Subcutaneous abdominal adipose tissue (tissue), 5 donors: ENCODE measurements at regions not wholly inside any gene's neighbourhood (a gene's known extent, or its start where the extent isn't known, plus 50 kb on each side); places are given as distances from the start of the nearest gene placed in this dataset.

Experiments used
- H3K27ac ChIP-seq: one replicate; pipeline ENCODE4 v1.7.0; 2013; ENCODE audit warnings: low read depth, mild to moderate bottlenecking, inconsistent platforms, low read length, moderate library complexity
- H3K27me3 ChIP-seq, 5 donors: one replicate each; pipeline ENCODE4 v1.7.0; 2013; ENCODE audit warnings: low read length in 5 of 5, inconsistent platforms in 1 of 5; ENCODE audit not compliant: control insufficient read depth in 5 of 5, insufficient read depth in 4 of 5
- H3K36me3 ChIP-seq, 5 donors: one replicate each; pipeline ENCODE4 v1.7.0; 2013; ENCODE audit warnings: low read length in 5 of 5; ENCODE audit not compliant: control insufficient read depth in 5 of 5, insufficient read depth in 5 of 5
- H3K4me1 ChIP-seq, 5 donors: one replicate each; pipeline ENCODE4 v1.7.0; 2013; ENCODE audit warnings: low read length in 5 of 5, mild to moderate bottlenecking in 3 of 5, moderate library complexity in 1 of 5; ENCODE audit not compliant: control insufficient read depth in 5 of 5, insufficient read depth in 5 of 5
- H3K4me3 ChIP-seq, 5 donors: one replicate each; pipeline ENCODE4 v1.7.0; 2013; ENCODE audit warnings: low read length in 5 of 5, low read depth in 1 of 5
- H3K9ac ChIP-seq, 5 donors: one replicate each; pipeline ENCODE4 v1.7.0; 2013; ENCODE audit warnings: low read length in 5 of 5, mild to moderate bottlenecking in 4 of 5, moderate library complexity in 3 of 5
- H3K9me3 ChIP-seq, 5 donors: one replicate each; pipeline ENCODE4 v1.7.0; 2013; ENCODE audit warnings: low read length in 5 of 5; ENCODE audit not compliant: control insufficient read depth in 5 of 5
- donor health status: healthy.
- donor health status: healthy.
- donor health status: healthy.
- donor health status: healthy.
- donor health status: healthy.

- H3K4me1 ChIP-seq: peaks cover 5 to 58% (median 16%) of the 10 kb centered on the region in 5 donors
- no peaks in the 10 kb centered on the region for H3K36me3 ChIP-seq
- no peaks in the 10 kb centered on the region for H3K9me3 ChIP-seq
- H3K27me3 ChIP-seq: peaks cover 0 to 5% (median 0%) of the 10 kb centered on the region in 5 donors
- no peak overlapping the region for H3K4me3 ChIP-seq
- no peak overlapping the region for H3K27ac ChIP-seq
- no peak overlapping the region for H3K9ac ChIP-seq
These were observed 115.5 kb upstream of the CD93 start for GRCh38 chr20:23201658-23202057.

GRCh38 chr20:23200914-23201313 lies 114.8 kb upstream of the CD93 start:
- Histone ChIP-seq H3K27me3 (peaks cover 0 to 5% (median 0%) of the 10 kb centered on the region in 5 donors), H3K27ac (no peak overlapping the region), H3K4me1 (peaks cover under 1 to 50% (median 10%) of the 10 kb centered on the region in 5 donors), H3K4me3 (no peak overlapping the region), H3K9me3 (no peaks in the 10 kb centered on the region), H3K36me3 (no peaks in the 10 kb centered on the region), H3K9ac (no peak overlapping the region)

DNA sequence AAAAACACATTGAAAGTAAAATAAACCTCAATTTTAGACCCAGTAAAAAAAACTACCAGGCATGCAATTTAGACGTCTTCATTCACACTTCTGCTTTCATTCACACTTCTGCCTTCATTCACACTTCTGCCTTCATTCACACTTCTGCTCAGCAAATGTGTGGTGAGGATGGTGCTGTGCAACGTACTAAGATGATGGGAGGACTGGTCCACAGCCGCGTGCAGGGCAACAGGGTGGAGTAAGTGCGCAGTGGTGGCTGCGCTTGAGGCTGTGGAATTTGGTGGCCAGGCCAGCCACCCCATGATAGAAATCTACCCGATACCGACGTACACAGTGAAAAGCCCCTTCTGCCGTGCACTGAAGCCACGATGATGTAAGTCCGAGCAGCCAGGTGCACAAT lies 114.3 kb upstream of the CD93 start:
- H3K27me3 ChIP-seq: peaks cover 0 to 5% (median 0%) of the 10 kb centered on the region in 5 donors
- no peak overlapping the region for H3K9ac ChIP-seq
- H3K27ac ChIP-seq: no peak overlapping the region
- H3K9me3 ChIP-seq: no peaks in the 10 kb centered on the region
- no peaks in the 10 kb centered on the region for H3K36me3 ChIP-seq
- H3K4me3 ChIP-seq: no peak overlapping the region
- H3K4me1 ChIP-seq: peaks cover 0 to 45% (median 5%) of the 10 kb centered on the region in 5 donors

GRCh38 chr20:23199356-23199755 lies 113.2 kb upstream of the CD93 start:
- Histone ChIP-seq H3K4me1 (peaks cover 0 to 35% (median 0%) of the 10 kb centered on the region in 5 donors), H3K4me3 (no peak overlapping the region), H3K9me3 (no peaks in the 10 kb centered on the region), H3K27me3 (peaks cover 0 to 5% (median 0%) of the 10 kb centered on the region in 5 donors), H3K36me3 (no peaks in the 10 kb centered on the region), H3K9ac (no peak overlapping the region), H3K27ac (no peak overlapping the region)

DNA sequence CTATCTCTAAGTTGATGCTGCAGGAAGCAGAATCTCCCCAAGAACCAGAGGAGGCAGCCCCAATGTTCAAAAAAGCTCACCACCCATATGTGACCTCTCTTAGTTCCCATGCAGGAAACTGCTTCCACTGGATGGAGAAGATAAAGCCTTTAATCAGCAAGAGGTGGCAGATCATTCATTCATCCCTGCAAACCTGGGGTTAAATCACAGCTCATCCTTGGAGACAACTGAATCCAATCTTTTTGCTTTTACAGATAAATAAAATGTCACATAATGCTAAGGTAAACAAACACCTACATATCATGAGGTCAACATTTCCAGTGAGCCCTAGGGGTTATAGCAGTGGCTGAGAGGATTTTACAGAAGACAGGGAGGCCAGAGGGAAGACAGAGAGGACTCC lies 112.7 kb upstream of the CD93 start:
- peaks cover 0 to 5% (median 0%) of the 10 kb centered on the region in 5 donors for H3K27me3 ChIP-seq
- no peak overlapping the region for H3K9ac ChIP-seq
- peaks cover 0 to 29% (median 0%) of the 10 kb centered on the region in 5 donors for H3K4me1 ChIP-seq
- no peaks in the 10 kb centered on the region for H3K9me3 ChIP-seq
- no peak overlapping the region for H3K27ac ChIP-seq
- H3K4me3 ChIP-seq: no peak overlapping the region
- H3K36me3 ChIP-seq: no peaks in the 10 kb centered on the region

- no peaks in the 10 kb centered on the region for H3K36me3 ChIP-seq
- H3K27ac ChIP-seq: no peak overlapping the region
- no peak overlapping the region for H3K9ac ChIP-seq
- peaks cover 0 to 20% (median 0%) of the 10 kb centered on the region in 5 donors for H3K4me1 ChIP-seq
- H3K4me3 ChIP-seq: no peak overlapping the region
- H3K27me3 ChIP-seq: peaks cover 0 to 5% (median 0%) of the 10 kb centered on the region in 5 donors
- H3K9me3 ChIP-seq: no peaks in the 10 kb centered on the region
These were observed 111.7 kb upstream of the CD93 start for GRCh38 chr20:23197836-23198235.

DNA sequence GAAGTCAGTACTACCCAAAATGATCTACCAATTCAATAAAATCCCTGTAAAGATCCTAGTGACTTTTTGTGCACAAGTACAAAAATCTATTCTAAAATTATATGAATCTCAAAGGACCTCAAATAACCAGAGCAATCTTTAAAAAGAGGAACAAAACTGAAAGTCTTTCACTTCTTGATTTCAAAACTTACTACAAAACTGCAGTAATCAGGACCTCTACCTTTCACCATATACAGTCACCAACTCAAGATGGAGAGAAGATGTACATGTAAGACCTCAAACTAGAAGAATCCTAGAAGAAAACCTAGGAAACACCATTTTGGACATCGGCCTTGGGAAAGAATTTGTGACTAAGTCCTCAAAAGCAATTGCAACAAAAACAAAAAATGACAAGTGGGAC lies 109.5 kb upstream of the CD93 start:
- peaks cover 0 to 4% (median 0%) of the 10 kb centered on the region in 5 donors for H3K27me3 ChIP-seq
- H3K9ac ChIP-seq: no peak overlapping the region
- H3K9me3 ChIP-seq: no peaks in the 10 kb centered on the region
- no peaks in the 10 kb centered on the region for H3K36me3 ChIP-seq
- H3K27ac ChIP-seq: no peak overlapping the region
- H3K4me1 ChIP-seq: peaks cover 0 to 3% (median 0%) of the 10 kb centered on the region in 5 donors
- H3K4me3 ChIP-seq: no peak overlapping the region

DNA sequence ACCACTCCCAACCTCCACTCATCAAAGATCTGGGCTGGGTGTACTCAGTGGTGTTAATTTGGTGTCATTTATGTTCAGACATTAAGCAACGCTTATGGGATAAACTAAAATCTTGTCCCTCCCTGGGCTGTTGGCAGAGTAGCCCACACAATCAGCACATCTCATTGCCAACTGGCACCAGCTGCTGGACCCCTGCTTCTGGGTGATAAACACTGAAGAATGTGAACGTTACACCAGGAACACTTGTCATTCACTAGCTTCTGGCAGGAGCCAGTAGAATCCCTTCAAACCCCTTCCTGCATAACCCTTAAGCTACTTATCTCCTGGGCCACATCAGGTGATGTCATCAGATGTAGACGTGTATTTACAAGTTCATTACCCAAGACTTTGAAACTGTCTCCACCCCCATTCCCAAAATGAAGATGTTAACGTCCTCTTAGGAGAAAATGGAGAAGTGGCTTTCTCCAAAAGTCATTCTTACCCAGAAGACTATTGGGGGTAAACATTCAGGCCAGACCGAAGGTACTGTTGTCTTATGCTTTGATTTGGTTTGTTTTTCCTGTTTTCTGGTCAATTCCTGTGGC lies 107.8 kb upstream of the CD93 start:
- Histone ChIP-seq H3K4me3 (no peak overlapping the region), H3K36me3 (no peaks in the 10 kb centered on the region), H3K9me3 (no peaks in the 10 kb centered on the region), H3K27me3 (peaks cover 0 to 2% (median 0%) of the 10 kb centered on the region in 5 donors), H3K4me1 (no peaks in the 10 kb centered on the region), H3K9ac (no peak overlapping the region), H3K27ac (no peak overlapping the region)

DNA sequence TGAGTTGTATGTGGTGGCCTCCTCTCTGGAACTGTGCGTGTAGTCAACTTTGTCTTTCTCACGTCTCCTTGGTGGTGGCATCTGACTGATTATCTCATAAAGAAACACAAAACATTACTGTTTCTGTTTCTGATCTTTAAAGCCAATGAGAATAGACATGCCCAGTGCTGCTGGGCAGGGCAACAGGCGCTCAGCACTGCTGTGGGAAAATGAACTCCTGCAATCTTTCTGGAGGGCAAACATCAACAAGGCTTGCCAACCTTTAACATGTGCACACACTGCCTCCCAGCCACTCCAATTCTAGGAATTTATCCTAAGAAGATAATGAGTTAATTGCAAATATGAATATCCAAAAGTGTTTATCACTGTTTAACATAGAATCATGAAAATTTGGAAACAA lies 106.3 kb upstream of the CD93 start:
- no peaks in the 10 kb centered on the region for H3K9me3 ChIP-seq
- no peaks in the 10 kb centered on the region for H3K4me1 ChIP-seq
- no peak overlapping the region for H3K9ac ChIP-seq
- H3K27me3 ChIP-seq: peaks cover 0 to 2% (median 0%) of the 10 kb centered on the region in 5 donors
- H3K4me3 ChIP-seq: no peak overlapping the region
- H3K27ac ChIP-seq: no peak overlapping the region
- no peaks in the 10 kb centered on the region for H3K36me3 ChIP-seq

GRCh38 chr20:23190557-23190956 lies 104.4 kb upstream of the CD93 start:
- no peaks in the 10 kb centered on the region for H3K36me3 ChIP-seq
- H3K9me3 ChIP-seq: no peaks in the 10 kb centered on the region
- peaks cover 0 to 7% (median 0%) of the 10 kb centered on the region in 5 donors for H3K27me3 ChIP-seq
- H3K4me1 ChIP-seq: no peaks in the 10 kb centered on the region
- no peak overlapping the region for H3K4me3 ChIP-seq
- H3K27ac ChIP-seq: no peak overlapping the region
- H3K9ac ChIP-seq: no peak overlapping the region
